HG03108 (cell line): ENCODE measurements at regions not wholly inside any gene's neighbourhood (a gene's known extent, or its start where the extent isn't known, plus 50 kb on each side); places are given as distances from the start of the nearest gene placed in this dataset.
A peak's percentile ranks its signal among the peaks of the same experiment; 100 is the strongest.

Experiments used
- ATAC-seq: cut with Tn5 transposase; IDR thresholded peaks from one replicate; pipeline ENCODE4 v1.9.1; 2021; ENCODE audit warnings: moderate library complexity; ENCODE audit not compliant: unreplicated experiment

DNA sequence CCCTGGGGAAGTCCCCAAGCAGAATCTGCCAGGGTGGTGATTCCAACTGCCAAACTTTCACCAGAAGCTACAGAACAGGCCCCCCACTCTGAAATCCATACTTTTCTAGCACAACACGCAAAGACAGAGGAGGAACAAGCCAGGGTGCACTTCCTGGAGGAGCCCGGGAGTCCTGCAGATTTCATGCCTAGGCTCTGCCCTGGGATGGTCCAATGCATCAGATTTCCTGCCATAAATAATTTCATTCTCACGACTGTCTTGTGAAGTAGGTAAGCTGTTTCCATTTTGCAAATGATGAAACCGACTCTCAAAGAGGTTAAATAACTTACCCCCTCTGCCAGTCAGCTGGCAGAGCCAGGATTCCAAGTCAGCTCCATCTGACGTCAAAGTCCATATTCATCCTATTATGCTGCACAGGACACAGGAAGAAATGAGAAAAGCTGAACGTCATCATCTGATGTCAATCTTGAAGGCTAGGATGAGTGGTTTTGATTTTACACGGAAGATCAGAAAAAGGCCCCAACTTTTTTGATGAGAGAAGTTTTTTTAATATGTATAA lies 134.8 kb upstream of the IGF1R start:
- ATAC-seq = no peak

GRCh38 chr15:98514034-98514622 lies 134.2 kb upstream of the IGF1R start:
- ATAC-seq = no peak

- peak; percentile 76 for ATAC-seq
These were observed 129.3 kb upstream of the IGF1R start for GRCh38 chr15:98518823-98519561.

GRCh38 chr15:98519767-98520550 lies 128.4 kb upstream of the IGF1R start:
- no peak for ATAC-seq

GRCh38 chr15:98522127-98522526 lies 126.2 kb upstream of the IGF1R start:
- ATAC-seq = no peak

GRCh38 chr15:98523912-98524662 lies 124.3 kb upstream of the IGF1R start:
- no peak for ATAC-seq

DNA sequence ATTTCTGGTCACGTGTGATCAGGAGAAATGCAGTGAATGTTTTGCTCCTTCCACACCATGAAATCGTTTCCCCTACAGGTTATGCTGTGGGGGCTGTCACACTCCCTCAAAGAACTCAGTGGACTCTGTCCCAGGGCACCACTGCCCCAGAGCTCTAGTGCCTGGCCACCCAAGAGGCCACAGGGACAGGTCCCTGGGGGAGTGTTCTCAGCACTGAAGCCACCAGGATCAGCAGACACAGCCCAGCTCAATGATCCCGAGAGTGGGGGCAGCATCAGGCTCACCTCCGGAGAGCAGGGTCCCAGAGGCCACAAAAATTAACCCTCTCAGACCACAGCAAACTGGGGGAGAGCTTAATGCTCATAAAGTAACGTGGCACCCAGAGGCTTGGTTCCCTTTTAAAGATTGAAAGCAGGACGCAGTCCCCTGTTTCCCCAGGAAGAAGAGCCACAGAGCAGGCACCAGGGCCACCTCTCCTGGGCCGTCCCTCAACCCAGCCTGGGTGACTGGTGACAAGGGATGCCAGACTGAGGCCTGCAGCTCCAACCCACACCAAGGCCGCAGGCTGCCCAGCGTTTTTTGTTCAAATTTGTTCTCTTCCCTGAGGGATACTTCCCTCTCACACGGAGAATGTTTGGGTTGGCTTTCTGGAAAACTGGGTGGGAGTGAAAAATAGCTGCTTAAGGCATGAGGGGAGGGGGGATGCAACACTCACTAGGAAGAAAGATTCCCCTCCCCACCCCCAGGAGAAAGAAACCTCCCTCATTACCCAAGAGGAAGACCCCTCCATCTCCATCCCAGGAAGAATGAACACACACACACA lies 123.3 kb upstream of the IGF1R start:
- no peak for ATAC-seq

GRCh38 chr15:98525661-98526001 lies 122.7 kb upstream of the IGF1R start:
- ATAC-seq = no peak

GRCh38 chr15:98526094-98526493 lies 122.2 kb upstream of the IGF1R start:
- ATAC-seq = no peak

- ATAC-seq = no peak
These were observed 120.2 kb upstream of the IGF1R start for GRCh38 chr15:98528046-98528725.

DNA sequence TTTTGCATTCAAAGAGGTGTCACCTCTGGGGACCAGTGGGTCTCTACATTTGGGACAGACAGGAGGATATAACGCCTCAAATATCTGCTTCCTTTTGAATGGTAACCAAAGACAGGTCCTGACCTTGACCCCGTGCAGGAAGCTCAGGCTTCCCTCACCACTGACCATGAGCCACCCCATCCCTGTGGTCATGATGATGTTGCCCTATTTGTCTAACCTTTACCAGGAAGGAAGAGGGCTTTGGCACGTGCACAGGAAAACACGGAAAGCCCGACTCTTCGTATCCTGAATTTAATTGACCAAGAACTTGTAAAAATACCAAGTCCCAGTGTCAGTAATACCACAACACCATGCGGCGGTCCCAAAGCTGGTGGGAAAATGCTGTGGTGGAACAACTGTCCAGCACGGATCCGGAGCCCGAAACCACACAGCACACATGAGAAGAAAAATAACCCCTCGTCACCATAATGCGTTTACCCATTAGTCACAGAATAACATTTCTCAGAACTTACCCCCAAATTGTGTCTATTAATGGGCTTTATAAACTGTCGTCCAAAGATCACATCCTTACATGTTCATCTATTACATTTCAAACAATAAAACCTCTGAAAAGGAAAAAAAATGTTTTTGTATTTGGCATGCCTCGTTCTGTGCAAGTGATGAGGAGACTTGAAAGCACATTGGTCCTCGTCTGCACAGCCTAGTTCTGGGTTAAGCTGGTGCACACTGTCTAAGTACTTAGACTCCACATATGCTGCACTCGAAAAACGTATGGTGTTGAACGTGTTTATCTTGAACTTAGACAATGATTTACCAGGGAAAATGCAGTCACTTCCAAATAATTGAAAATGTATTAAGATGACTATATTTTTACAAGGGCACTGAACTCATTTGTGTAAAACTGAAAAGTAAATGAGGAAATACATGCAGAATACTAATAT lies 118.9 kb upstream of the IGF1R start:
- no peak for ATAC-seq

- no peak for ATAC-seq
These were observed 117.8 kb upstream of the IGF1R start for GRCh38 chr15:98530570-98530969.

DNA sequence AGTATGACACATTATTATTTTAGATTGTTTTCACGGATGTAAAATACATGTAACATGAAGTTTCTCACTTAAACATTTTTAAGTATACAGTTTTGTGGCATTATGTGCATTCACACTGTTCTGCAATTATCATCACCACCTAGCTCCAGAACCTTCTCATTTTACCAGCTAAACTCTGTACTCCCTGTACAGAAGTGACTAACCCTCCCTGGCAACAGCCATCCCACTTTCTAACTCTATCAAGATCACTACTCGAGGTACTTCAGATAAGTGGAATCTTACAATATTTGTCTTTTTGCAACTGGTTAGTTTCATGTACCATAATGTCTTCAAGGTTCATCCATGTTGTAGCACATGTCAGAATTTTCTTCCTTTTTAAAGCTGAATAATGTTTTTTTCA lies 116.3 kb upstream of the IGF1R start:
- no peak for ATAC-seq

DNA sequence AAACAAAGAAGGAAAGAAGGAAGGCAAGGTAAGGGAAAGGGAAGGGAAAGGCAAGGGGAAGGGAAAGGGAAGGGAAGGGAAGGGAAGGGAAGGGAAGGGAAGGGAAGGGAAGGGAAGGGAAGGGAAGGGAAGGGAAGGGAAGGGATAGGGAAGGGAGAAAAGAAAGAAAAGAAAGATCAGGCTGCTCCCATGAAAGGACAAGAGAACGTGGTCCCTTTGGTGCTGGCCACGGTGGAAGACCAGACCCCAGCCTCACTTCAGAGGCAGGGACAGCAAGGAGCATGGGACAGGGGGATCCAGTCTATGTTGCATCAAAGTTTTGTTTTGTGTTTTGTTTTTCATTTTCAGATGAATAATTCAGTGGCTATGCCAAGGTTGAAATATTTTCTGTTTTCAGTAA lies 111.4 kb upstream of the IGF1R start:
- no peak for ATAC-seq

DNA sequence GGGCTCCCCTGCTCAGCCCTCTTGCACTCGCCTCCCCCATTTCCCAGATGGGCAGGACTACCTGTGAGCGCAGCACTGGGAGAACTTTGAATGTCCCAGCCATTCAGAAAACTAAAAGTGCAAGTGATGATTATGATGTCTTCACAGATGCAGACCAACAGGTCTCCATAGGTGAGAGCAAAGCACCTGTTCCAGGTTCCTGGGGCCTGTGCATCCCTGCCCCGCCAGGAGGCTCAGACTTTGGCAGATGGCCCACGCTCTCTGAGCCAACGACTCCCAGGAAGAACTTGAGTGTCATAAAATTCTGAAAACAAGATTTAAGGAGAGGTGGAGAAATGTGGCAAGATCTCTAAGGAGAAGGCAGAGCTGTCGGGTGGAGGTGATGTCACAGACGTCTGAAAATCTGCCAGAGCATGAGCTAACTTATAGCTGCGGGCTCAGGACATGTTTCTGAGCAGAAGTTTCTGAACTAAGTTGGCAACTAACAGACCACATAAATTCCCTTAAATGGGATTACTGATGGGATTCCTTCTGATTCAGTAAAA lies 110.8 kb upstream of the IGF1R start:
- no peak for ATAC-seq

DNA sequence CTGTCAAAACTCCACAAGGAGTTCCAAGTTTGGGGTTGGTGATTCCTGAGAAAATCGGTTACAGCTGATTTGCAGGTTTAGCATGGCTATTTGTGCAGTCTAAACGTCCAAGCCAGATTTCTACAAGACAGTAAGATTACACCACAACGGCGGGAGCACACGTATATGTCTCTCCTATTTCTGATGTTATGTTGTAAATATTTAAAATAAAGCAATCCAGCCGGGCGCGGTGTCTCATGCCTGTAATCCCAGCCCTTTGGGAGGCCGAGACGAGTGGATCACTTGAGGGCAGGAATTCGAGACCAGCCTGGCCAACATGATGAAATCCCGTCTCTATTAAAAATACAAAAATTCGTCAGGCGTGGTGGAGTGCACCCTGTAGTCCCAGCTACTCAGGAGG lies 106.8 kb upstream of the IGF1R start:
- ATAC-seq = no peak

- ATAC-seq = no peak
These were observed 105.1 kb upstream of the IGF1R start for GRCh38 chr15:98543237-98543636.

DNA sequence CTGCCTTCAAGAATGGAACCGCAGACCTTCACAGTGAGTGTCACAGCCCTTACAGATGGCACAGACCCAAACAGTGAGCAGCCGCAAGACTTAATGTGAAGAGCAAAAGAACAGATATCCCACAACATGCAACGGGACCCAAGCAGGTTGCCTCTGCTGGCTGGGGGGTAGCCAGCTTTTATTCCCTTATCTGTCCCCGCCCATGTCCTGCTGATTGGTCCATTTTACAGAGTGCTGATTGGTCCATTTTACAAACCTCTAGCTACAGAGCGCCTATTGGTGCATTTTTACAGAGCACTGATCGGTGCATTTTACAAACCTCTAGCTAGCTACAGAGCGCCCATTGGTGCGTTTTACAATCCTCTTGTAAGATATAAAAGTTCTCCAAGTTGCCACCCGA lies 102.0 kb upstream of the IGF1R start:
- ATAC-seq = no peak
